Smooth muscle cell (in vitro differentiated cells): ENCODE measurements at regions not wholly inside any gene's neighbourhood (a gene's known extent, or its start where the extent isn't known, plus 50 kb on each side); places are given as distances from the start of the nearest gene placed in this dataset.

Experiments
- DNase-seq: peaks from one replicate; lab custom pipeline; 2025; ENCODE audit not compliant: unreplicated experiment; lab: John Stamatoyannopoulos, UW
- H2AFZ ChIP-seq: fragments of 200-600 bp; sonication (generic); 2 replicates; pipeline ENCODE4 v1.6.0; 2016; ENCODE audit warnings: antibody characterized with exemption, low read depth, mild to moderate bottlenecking
- H3F3A ChIP-seq: fragments of 200-600 bp; sonication (generic); 2 replicates; pipeline ENCODE4 v1.6.0; 2017; ENCODE audit warnings: antibody characterized with exemption, low read depth
- H3K27ac ChIP-seq: fragments of 200-600 bp; sonication (generic); 2 replicates; pipeline ENCODE4 v1.5.1; 2016; ENCODE audit warnings: low read depth, mild to moderate bottlenecking
- H3K27me3 ChIP-seq: fragments of 200-600 bp; sonication (generic); 2 replicates; pipeline ENCODE4 v1.6.1; 2016; ENCODE audit warnings: low read depth, mild to moderate bottlenecking
- H3K36me3 ChIP-seq: fragments of 200-600 bp; sonication (generic); 2 replicates; pipeline ENCODE4 v1.5.1; 2016; ENCODE audit warnings: low read depth
- H3K4me1 ChIP-seq: fragments of 200-600 bp; sonication (generic); 2 replicates; pipeline ENCODE4 v1.5.1; 2016; ENCODE audit warnings: low read depth
- H3K4me2 ChIP-seq: fragments of 200-600 bp; sonication (generic); 2 replicates; pipeline ENCODE4 v1.6.0; 2016; ENCODE audit warnings: mild to moderate bottlenecking
- H3K4me3 ChIP-seq: fragments of 200-600 bp; sonication (generic); 2 replicates; pipeline ENCODE4 v1.5.1; 2016; ENCODE audit warnings: mild to moderate bottlenecking
- H3K79me2 ChIP-seq: fragments of 200-600 bp; sonication (generic); 2 replicates; pipeline ENCODE4 v1.6.0; 2016; ENCODE audit warnings: low read depth, mild to moderate bottlenecking
- H3K9ac ChIP-seq: fragments of 200-600 bp; sonication (generic); 2 replicates; pipeline ENCODE4 v1.6.0; 2016; ENCODE audit warnings: low read depth
- H3K9me3 ChIP-seq: fragments of 200-600 bp; sonication (generic); replicated peaks from 2 replicates; pipeline ENCODE4 v1.5.1; 2016; ENCODE audit warnings: low read depth
- H4K20me1 ChIP-seq: fragments of 200-600 bp; sonication (generic); 2 replicates; pipeline ENCODE4 v1.6.0; 2016; ENCODE audit warnings: low read depth
- CTCF ChIP-seq: fragments of 200-600 bp; sonication (generic); IDR thresholded peaks from 2 replicates; pipeline ENCODE4 v1.5.1; 2017; ENCODE audit warnings: borderline replicate concordance, mild to moderate bottlenecking, antibody characterized with exemption; ENCODE audit not compliant: insufficient read depth, poor library complexity, severe bottlenecking
- WGBS: methylation state at CpG from one replicate; pipeline ENCODE4 v1.1.7; 2016; ENCODE audit warnings: low lambda C conversion rate; 5-methylcytosine and 5-hydroxymethylcytosine counted together

DNA sequence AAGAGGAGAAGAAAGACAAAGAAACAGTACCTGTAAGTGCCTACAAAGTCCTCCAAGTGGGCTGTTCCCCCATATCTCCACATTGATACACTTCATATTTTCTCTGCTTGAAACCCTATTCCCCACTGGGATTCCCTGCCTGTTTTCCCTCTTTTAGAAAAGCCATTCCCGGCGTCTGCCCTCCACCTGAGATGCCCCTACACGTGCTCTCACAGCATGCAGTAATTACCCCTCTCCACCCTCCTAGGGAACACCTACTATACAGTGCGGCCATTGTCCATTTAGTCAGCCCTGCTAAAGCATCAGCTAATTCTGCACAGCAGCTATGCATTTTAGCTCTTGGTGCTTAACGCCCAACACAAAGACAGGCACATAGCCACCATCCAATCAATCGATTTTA lies 135.7 kb upstream of the TIAM1 start:
- no peak overlapping the region for H2AFZ ChIP-seq
- no peak for TF ChIP-seq CTCF
- H4K20me1 ChIP-seq: no peaks in the 10 kb centered on the region
- DNase-seq: no peak
- no peaks in the 10 kb centered on the region for H3F3A ChIP-seq
- WGBS: 81% methylated on average over 6 of the region's 6 CpGs
- H3K4me2 ChIP-seq: no peak overlapping the region
- no peaks in the 10 kb centered on the region for H3K79me2 ChIP-seq
- H3K36me3 ChIP-seq: no peaks in the 10 kb centered on the region
- H3K9ac ChIP-seq: no peak overlapping the region
- H3K4me1 ChIP-seq: no peaks in the 10 kb centered on the region
- H3K4me3 ChIP-seq: no peak overlapping the region
- no peak overlapping the region for H3K27ac ChIP-seq
- H3K9me3 ChIP-seq: no peaks in the 10 kb centered on the region
- H3K27me3 ChIP-seq: no peaks in the 10 kb centered on the region

GRCh38 chr21:31479222-31479621 lies 135.2 kb upstream of the TIAM1 start:
- H4K20me1 ChIP-seq: no peaks in the 10 kb centered on the region
- no peak overlapping the region for H3K9ac ChIP-seq
- no peaks in the 10 kb centered on the region for H3F3A ChIP-seq
- no peak overlapping the region for H3K4me3 ChIP-seq
- no peak for TF ChIP-seq CTCF
- no peak overlapping the region for H3K27ac ChIP-seq
- 97% methylated on average over 8 of the region's 8 CpGs for WGBS
- H2AFZ ChIP-seq: no peak overlapping the region
- no peaks in the 10 kb centered on the region for H3K36me3 ChIP-seq
- no peak overlapping the region for H3K4me2 ChIP-seq
- no peaks in the 10 kb centered on the region for H3K27me3 ChIP-seq
- no peak for DNase-seq
- no peaks in the 10 kb centered on the region for H3K79me2 ChIP-seq
- H3K4me1 ChIP-seq: no peaks in the 10 kb centered on the region
- no peaks in the 10 kb centered on the region for H3K9me3 ChIP-seq

DNA sequence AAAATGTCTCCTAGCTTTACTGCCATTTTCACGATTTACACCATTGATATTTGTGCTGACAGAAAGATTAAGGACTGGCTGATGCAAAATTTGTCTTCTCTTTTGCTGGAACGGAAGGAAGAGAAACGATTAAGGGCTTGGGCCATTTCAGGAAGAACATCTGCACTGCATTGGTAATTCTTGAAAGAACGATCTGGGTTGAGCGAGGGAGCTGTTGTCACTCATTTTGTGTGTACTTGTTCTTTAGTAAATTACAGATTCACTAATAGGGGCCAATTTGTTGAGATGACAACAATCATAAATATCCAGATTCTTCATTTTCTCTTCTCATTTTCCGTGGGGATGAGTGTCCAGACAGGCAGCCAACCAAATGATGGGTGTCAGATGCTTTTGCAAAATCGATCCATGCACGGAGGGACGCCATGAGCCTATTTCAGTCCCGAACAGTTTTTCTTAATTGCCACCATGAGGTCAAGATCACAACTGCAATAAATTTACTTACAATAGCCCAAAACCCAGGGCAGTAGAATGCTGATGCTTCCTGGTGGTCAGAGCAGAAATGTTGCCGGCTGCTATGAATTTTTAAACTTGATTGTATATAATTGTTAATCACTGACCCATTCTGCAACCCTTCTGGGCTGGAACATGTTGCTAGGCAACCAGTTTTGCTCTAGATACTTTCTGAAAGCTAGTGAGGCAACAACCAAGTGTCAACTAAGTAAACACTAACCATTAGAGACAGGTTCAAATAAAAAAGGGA lies 132.4 kb upstream of the TIAM1 start:
- 91% methylated on average over 11 of the region's 11 CpGs for WGBS
- no peaks in the 10 kb centered on the region for H3K4me1 ChIP-seq
- TF ChIP-seq CTCF: no peak

GRCh38 chr21:31475223-31475622 lies 131.2 kb upstream of the TIAM1 start:
- Histone ChIP-seq H4K20me1 (no peaks in the 10 kb centered on the region), H3K4me2 (no peak overlapping the region), H3K9me3 (no peaks in the 10 kb centered on the region), H3K4me3 (no peak overlapping the region), H3K27ac (no peak overlapping the region), H3K9ac (no peak overlapping the region), H3K4me1 (no peaks in the 10 kb centered on the region), H3F3A (no peaks in the 10 kb centered on the region), H2AFZ (no peak overlapping the region), H3K36me3 (no peaks in the 10 kb centered on the region), H3K27me3 (no peaks in the 10 kb centered on the region), H3K79me2 (no peaks in the 10 kb centered on the region)
- no peak for TF ChIP-seq CTCF
- DNase-seq: no peak
- WGBS: 92% methylated on average over 5 of the region's 5 CpGs

More for the DNA sequence above, 132.4 kb upstream of the TIAM1 start:
- H2AFZ ChIP-seq: no peak overlapping the region
- no peaks in the 10 kb centered on the region for H3K36me3 ChIP-seq
- H3K27ac ChIP-seq: no peak overlapping the region
- H3K27me3 ChIP-seq: no peaks in the 10 kb centered on the region
- no peak overlapping the region for H3K4me2 ChIP-seq
- H3K4me3 ChIP-seq: no peak overlapping the region
- no peak overlapping the region for H3K9ac ChIP-seq
- no peaks in the 10 kb centered on the region for H3F3A ChIP-seq
- H4K20me1 ChIP-seq: no peaks in the 10 kb centered on the region
- no peaks in the 10 kb centered on the region for H3K9me3 ChIP-seq
- no peaks in the 10 kb centered on the region for H3K79me2 ChIP-seq
- DNase-seq: no peak
